H1 (cell line): ENCODE measurements at regions not wholly inside any gene's neighbourhood (a gene's known extent, or its start where the extent isn't known, plus 50 kb on each side); places are given as distances from the start of the nearest gene placed in this dataset.

Source experiments
- EGR1 ChIP-seq: IDR thresholded peaks from 2 replicates; pipeline ENCODE4 v1.6.1; 2011; ENCODE audit warnings: low read depth, low read length, borderline replicate concordance
- TF ChIP-seq, protein P1 (sequence below): IDR thresholded peaks from 2 replicates; pipeline ENCODE4 v1.6.1; 2012; ENCODE audit warnings: inconsistent platforms

DNA sequence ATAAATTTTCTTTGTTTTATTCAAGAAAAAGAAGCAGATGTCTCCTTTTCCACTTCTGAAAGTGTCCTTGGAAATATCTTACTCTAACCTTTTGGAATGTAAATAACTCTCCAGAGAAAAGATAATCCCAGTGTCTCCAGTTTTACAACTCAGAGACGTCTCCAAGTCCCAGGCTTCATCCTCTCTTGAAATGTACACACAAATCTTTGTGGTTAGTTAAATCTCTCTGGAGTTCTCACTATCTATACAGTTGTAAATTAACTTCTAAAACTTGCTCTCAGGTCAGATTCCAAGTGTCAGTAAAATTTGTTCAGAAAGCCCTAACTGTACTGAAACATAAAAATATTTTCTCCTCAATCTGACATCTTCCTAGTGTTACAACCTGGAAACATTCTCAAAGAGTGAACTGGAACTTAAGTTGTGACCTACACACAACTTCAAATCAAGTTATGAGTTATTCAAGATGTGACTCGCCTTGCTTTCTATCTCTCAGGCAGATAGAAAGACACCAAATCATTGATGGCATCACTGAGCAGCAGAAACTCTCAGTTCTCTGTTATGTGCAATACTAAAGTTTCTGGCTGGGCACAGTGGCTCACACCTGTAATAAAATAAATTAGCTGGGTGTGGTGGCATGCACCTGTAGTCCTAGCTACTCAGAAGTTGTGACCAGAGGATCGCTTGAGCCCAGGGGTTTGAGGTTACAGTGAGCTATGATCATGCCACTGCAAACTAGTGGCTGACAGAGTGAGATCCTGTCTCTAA, 284.2 kb downstream of the RCHY1 start (continued):
- TF ChIP-seq EGR1: no peak
- TF ChIP-seq, protein P1, sequence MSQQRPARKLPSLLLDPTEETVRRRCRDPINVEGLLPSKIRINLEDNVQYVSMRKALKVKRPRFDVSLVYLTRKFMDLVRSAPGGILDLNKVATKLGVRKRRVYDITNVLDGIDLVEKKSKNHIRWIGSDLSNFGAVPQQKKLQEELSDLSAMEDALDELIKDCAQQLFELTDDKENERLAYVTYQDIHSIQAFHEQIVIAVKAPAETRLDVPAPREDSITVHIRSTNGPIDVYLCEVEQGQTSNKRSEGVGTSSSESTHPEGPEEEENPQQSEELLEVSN: no peak
